ENCODE measurements at regions not wholly inside any gene's neighbourhood (a gene's known extent, or its start where the extent isn't known, plus 50 kb on each side); places are given as distances from the start of the nearest gene placed in this dataset.

DNA sequence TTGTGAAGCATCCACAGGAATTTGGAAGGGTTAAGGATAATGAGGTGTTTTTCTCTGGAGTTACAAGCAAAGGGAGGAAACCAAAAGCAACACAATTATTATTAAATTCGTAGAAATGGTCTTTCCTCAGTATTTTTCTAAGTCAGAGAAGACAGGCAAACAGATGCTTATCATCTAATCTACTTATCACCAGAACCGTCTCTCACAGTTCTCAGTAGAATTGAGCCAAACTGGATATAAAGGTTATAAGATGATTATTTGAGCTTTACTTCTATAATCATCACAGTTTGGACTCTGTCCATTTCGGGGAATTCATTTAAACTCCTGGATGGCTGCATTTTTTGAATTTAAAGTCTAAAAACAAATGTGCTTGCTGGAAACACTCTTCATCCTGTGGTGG is 245.0 kb downstream of the KCNJ2 start:
- TF ChIP-seq, protein P1, sequence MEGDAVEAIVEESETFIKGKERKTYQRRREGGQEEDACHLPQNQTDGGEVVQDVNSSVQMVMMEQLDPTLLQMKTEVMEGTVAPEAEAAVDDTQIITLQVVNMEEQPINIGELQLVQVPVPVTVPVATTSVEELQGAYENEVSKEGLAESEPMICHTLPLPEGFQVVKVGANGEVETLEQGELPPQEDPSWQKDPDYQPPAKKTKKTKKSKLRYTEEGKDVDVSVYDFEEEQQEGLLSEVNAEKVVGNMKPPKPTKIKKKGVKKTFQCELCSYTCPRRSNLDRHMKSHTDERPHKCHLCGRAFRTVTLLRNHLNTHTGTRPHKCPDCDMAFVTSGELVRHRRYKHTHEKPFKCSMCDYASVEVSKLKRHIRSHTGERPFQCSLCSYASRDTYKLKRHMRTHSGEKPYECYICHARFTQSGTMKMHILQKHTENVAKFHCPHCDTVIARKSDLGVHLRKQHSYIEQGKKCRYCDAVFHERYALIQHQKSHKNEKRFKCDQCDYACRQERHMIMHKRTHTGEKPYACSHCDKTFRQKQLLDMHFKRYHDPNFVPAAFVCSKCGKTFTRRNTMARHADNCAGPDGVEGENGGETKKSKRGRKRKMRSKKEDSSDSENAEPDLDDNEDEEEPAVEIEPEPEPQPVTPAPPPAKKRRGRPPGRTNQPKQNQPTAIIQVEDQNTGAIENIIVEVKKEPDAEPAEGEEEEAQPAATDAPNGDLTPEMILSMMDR (conservative IDR thresholded peaks at IDR 0.05): no peak
- TF ChIP-seq ZFX (IDR thresholded peaks at IDR 0.05): no peak
- H3K27ac ChIP-seq: no peak overlapping the region

DNA sequence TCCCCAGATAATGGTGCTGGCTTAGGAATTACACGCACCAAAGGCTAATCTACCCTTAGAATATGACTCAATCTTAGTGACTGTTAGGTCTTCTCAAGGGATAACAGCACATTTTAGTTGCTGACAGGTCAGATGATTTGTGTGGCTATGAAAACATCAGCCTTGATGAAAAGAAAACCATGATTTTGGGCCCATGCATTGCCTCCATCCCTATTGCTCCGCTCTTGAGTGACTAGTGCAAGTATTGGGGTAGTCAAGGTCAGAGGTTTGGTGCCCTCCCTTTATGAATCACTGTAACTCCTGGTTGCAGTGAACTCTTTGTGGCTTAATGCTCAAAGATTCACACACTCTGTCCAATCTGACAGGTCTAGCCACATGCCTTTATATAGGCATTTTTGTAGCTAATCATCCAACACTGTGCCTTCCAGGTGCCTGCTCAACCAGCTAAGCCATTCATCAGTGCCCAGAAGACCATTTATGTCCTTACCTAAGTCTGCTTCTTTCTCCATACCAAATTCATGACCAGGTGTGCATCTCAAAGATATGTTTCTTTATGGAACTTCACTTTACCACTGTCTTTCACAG is 251.6 kb downstream of the KCNJ2 start:
- TF ChIP-seq, protein P1 (conservative IDR thresholded peaks at IDR 0.05): no peak
- no peak for TF ChIP-seq ZFX (IDR thresholded peaks at IDR 0.05)

DNA sequence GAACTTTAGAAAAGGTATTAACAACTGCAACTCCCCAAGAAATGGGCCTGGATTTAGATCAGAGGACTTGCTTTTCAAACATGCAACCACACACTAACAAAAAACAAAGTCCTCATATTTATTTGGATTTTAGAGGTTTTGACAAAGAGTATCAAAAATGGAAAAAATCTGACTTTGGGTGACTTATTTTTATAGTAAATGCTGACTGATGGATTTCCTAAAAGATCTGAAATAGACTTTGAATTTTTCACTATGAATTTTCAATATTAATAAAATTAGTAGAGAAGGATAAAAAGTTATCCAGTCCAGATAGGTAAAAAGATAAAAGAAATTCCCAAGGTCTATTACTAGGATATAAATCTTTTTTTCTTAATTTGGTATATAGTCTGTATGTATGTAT is 253.5 kb downstream of the KCNJ2 start:
- TF ChIP-seq ZFX (IDR thresholded peaks at IDR 0.05): no peak
- TF ChIP-seq, protein P1 (conservative IDR thresholded peaks at IDR 0.05): no peak
- H3K27ac ChIP-seq: no peak overlapping the region

More for the DNA sequence above, 251.6 kb downstream of the KCNJ2 start:
- no peak overlapping the region for H3K27ac ChIP-seq

DNA sequence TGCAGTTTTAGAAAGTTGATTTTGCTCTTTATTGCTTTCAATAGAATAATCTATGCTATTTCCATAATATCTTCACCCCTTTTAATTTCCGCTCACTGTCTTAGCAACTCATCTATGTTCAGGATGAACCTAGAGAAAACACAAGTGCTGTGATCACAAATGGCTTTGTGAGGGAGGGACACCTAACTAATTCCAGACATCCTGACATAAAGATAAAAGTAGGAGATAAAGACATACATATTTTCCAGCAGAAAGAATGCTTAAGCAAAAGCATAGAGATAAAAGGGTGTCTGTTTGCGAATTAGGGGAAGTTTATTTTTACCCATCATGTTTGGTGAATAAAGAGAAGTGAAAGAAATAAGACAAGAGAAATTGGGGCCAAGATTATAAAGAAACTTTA is 254.2 kb downstream of the KCNJ2 start:
- TF ChIP-seq, protein P1 (conservative IDR thresholded peaks at IDR 0.05): no peak
- TF ChIP-seq ZFX (IDR thresholded peaks at IDR 0.05): no peak
- H3K27ac ChIP-seq: no peak overlapping the region

DNA sequence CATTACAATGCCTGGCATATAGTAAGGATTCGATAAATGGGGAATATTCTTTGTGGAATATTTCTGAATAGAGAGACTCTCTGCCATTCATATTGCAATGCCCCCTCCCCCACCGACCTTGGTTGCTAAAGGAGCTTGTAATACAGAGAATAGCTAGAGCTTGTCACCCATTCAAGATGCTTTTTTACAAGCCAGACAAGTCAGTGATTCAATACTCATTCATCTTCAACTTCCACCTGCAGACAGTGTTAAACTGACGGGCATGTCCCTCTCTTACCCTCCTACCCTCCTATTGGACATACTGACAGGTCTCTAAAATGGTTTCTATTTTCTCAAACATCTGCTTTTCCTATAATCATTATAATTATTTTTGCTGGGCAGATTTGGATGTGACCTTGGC is 257.4 kb downstream of the KCNJ2 start:
- no peak overlapping the region for H3K27ac ChIP-seq
- TF ChIP-seq, protein P1 (conservative IDR thresholded peaks at IDR 0.05): no peak
- no peak for TF ChIP-seq ZFX (IDR thresholded peaks at IDR 0.05)

DNA sequence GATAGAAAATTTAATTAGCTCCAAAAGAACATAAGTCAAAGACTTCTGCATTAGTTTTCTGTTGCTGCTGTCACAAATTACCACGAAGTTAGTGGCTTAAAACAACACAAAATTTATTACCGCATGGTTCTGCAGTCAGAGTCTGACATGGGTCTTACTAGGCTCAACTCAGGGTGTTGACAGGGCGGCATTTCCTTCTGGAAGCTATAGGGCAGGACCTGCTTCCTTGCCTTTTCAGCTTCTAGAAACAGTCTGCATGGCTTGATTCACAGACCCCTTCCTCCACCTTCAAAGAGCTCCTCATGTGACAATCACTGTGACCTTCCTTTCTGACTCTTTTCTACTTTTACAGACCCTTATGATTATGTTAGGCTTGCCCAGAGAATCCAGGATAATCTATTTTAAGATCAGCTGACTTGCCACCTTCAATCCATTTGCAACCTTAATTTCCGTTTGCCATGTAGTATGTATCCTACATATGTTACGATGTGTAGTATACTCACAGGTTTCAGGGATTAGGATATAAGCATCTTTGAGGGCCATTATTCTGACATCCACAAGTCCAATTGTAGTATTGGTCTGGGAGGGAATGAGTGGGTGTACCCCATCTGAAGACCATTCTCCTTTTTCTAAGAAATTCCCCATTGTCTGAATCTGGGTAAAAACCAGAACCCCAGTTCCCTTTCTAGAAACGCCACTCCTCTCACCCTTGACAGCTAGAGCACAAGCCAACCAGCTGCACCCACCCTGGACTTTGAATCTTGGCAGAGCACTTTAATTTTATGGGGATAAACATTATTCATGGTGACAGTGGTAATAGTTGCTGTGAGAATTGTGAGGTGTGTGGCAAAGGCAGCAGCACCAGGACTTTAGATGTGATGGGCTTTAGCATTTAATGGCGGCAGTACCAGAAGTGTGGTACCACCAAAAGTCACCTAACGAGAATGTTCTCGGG is 265.5 kb downstream of the KCNJ2 start:
- TF ChIP-seq, protein P1 (conservative IDR thresholded peaks at IDR 0.05): no peak
- TF ChIP-seq ZFX (IDR thresholded peaks at IDR 0.05): no peak
- no peak overlapping the region for H3K27ac ChIP-seq

DNA sequence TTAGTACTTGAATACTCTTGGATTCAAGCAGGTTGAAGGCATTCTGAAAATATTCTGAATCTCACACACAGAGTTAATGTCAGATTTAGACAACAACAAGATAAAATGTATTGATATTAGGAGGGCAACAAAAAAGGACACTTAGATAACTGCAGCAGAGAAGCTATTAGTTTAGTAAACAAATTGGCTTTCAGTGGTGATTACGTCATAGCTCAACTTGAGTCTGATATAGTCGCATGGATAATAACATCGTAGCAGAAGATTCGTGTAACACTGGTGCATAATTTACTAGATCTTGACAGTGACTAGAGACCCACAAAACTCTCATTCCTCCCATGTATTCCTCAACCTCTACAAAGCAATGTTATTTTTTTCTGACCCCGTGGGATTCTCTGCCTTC is 268.3 kb downstream of the KCNJ2 start:
- no peak overlapping the region for H3K27ac ChIP-seq
- TF ChIP-seq, protein P1 (conservative IDR thresholded peaks at IDR 0.05): no peak
- TF ChIP-seq ZFX (IDR thresholded peaks at IDR 0.05): no peak
